GM13976 (cell line): ENCODE measurements at regions not wholly inside any gene's neighbourhood (a gene's known extent, or its start where the extent isn't known, plus 50 kb on each side); places are given as distances from the start of the nearest gene placed in this dataset.

Source experiments
- DNase-seq: peaks from one replicate; pipeline ENCODE4 v3.0.0; 2012; ENCODE audit warnings: low spot score
- in situ Hi-C: fragments of 300-500 bp; cut with MboI; formaldehyde crosslinking; loops from one replicate; pipeline ENCODE4 v1.12.0; 2022; ENCODE audit warnings: low sequenced_read_pairs, mixed read lengths, inconsistent platforms; ENCODE audit not compliant: unreplicated experiment
- TF ChIP-seq, protein P1 (sequence below): IDR thresholded peaks from 2 replicates; pipeline ENCODE4 v1.5.1; 2012; ENCODE audit warnings: borderline replicate concordance, mild to moderate bottlenecking; ENCODE audit not compliant: insufficient read depth; ENCODE audit errors: extremely low read depth, missing control alignments, control extremely low read depth

DNA sequence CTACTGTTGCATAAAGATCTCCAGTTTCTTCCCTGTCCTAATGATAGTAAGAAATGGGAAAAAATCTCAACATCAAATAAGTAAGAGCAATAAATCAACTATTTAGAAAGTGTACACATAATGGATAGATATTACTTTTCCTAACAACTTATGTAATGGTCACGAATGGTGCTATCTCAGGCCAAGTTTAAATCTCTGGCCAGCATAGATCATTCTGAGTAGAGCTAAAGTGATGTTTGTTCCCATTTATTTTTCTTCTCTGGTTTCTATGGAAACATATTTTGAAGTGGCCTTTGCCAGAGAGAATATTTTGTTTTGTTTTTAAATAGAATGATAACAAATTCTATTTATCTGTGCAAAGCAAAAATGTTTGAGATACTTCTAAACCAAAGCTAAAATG, 249.7 kb upstream of the TTC14 start:
- in situ Hi-C loops: no loop called here

DNA sequence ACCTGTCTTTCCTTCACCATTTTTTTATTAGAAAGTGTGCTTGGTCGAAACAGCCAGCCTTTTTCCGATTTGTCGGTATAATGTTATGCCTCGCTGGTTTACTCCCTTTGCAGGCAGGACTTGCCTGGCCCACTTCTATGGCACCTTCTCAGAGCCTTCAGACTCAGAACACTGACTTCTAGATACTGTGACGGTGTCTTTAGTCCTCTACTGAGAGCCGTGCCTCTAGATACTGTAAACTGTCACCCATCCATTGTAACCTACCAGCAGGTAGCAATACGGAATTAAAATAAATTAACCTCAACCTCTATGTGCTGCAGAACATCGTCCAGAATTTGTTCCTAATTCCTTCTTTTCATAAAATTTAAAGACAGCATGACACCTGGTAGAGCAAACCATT, 247.7 kb upstream of the TTC14 start:
- in situ Hi-C loops: no loop called here
- DNase-seq: no peak
- TF ChIP-seq, protein P1, sequence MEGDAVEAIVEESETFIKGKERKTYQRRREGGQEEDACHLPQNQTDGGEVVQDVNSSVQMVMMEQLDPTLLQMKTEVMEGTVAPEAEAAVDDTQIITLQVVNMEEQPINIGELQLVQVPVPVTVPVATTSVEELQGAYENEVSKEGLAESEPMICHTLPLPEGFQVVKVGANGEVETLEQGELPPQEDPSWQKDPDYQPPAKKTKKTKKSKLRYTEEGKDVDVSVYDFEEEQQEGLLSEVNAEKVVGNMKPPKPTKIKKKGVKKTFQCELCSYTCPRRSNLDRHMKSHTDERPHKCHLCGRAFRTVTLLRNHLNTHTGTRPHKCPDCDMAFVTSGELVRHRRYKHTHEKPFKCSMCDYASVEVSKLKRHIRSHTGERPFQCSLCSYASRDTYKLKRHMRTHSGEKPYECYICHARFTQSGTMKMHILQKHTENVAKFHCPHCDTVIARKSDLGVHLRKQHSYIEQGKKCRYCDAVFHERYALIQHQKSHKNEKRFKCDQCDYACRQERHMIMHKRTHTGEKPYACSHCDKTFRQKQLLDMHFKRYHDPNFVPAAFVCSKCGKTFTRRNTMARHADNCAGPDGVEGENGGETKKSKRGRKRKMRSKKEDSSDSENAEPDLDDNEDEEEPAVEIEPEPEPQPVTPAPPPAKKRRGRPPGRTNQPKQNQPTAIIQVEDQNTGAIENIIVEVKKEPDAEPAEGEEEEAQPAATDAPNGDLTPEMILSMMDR: no peak

More for the DNA sequence above, 249.7 kb upstream of the TTC14 start:
- TF ChIP-seq, protein P1: no peak
- DNase-seq: no peak

DNA sequence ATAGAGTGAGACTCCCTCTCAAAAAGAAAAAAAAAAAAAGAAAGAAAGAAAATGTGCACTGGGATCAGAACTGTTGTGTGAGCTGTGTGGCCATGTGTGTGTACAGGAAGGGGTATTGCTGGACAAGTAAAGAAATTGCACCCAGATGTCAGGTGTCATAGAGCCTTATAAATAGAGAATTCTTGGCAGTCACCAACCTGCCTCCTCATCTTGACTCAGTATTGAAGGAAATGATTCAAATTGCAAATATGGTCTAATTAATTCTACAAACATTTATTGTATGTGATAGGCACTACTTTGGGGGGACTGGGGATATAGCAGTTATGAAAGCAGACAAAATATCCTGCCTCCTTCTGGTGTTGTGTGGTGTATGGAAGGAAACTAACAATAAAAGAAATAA, 243.8 kb upstream of the TTC14 start:
- in situ Hi-C loops: no loop called here
- TF ChIP-seq, protein P1: no peak
- no peak for DNase-seq

DNA sequence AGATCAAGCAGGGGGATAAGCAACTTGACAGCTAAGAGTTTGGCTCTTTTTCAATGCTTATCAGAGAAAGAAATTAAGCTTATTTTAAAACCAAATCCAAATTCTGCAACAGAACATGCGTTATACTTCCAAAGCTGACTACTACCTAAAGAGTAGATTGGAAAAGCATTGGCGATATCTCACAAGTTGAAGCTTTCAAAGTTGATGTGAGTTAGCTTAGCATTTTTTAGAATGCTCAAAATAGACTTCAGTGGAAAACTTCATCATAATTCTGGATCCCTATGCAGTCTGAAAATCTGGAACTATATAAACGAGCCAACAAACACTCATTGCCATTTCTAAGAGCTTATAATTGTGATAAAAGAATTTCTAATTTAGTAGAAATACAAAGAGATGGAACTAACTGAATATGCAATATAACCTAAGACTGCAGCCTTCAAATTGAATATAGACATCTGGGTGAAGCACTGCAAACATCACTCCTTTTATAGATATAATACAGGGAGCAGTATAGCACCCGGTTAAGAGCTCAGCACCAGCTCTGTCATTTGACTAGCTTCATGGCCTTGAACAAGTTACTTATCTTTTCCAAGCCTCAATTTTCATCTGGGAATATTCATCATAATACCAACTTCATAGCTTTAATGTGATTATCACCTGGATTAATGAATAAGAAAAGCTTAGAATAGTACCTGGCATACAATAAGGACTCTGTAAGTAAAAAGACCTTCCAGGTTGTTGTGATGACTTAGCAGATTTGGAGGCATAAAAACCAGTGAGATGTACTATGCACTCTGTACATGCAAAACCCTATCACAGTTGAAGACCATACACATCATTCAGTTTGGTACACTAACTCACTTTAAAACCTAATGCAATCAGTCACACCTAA, 242.7 kb upstream of the TTC14 start:
- TF ChIP-seq, protein P1: no peak
- in situ Hi-C loops: no loop called here
- no peak for DNase-seq

DNA sequence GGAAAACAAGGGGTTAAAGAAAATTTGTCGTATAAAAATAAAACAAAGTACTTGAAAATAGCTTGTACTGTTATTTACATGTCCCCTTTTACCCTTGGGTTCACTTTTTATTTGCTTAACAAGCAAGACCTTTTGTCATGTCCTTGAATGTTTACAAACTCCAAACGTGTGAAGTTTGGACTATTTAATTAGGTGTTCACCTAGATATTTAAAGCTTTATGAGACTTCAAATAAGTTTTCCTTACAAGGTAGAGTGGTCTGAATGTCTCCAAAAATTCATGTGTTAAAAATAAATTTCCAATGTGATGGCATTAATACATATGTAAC, 242.0 kb upstream of the TTC14 start:
- TF ChIP-seq, protein P1: no peak
- no peak for DNase-seq
- in situ Hi-C loops: no loop called here

DNA sequence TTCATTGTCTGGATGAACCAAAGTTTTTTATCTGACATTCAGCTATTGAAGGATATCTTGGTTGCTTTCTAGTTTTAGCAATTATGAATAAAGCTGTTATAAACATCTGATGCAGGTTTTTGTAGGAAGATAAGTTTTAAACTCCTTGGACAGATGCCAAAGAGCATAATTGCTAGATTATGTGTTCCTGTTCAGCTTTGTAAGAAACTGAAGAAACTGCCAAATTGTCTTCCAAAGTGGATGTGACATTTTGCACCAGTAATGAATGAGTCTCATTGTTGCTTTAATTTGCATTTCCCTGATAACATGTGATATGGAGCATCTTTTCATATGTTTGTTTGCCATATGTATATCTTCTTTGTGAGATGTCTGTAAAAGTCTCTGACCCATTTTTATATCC, 239.9 kb upstream of the TTC14 start:
- in situ Hi-C loops: no loop called here
- TF ChIP-seq, protein P1: no peak
- no peak for DNase-seq
